HG03521 (cell line): ENCODE measurements at regions not wholly inside any gene's neighbourhood (a gene's known extent, or its start where the extent isn't known, plus 50 kb on each side); places are given as distances from the start of the nearest gene placed in this dataset.
"Not testable (repeated sequence)": the region's sequence is repeated elsewhere in the genome, so short reads cannot be mapped to it uniquely, and the experiment has no call there.

Experiments used
- ATAC-seq: cut with Tn5 transposase; IDR thresholded peaks from one replicate; pipeline ENCODE4 v1.9.1; 2021; ENCODE audit warnings: mild to moderate bottlenecking, moderate library complexity; ENCODE audit not compliant: unreplicated experiment

DNA sequence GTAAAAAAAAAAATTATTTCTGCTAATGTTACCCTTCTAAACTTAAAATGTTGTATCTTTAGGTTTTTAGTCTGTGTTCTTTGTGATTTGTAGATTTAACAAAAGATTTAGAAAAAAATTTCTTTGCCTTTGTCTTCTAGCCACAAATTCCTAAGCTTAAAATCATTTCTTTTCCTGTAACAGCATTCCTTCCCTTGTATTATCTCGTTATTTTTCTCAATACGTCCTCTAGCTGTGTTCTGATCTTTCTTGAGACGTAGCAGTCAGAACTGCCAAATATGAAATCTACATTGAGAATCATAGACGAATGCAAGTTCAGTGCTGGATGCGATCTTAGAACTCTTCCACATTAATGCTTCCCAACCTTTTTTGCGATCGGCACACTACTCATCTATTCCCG is 283.1 kb downstream of the UTRN start:
- ATAC-seq: no peak

DNA sequence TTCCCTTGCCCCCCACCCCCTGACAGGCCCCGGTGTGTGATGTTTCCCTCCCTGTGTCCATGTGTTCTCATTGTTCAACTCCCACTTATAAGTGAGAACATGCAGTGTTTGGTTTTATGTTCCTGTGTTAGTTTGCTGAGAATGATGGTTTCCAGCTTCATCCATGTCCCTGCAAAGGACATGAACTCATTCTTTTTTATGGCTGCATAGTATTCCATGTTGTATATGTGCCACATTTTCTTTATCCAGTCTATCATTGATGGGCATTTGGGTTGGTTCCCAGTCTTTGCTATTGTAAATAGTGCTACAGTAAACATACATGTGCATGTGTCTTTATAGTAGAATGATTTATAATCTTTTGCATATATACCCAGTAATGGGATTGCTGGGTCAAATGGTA is 287.4 kb downstream of the UTRN start:
- ATAC-seq: not testable (repeated sequence)

DNA sequence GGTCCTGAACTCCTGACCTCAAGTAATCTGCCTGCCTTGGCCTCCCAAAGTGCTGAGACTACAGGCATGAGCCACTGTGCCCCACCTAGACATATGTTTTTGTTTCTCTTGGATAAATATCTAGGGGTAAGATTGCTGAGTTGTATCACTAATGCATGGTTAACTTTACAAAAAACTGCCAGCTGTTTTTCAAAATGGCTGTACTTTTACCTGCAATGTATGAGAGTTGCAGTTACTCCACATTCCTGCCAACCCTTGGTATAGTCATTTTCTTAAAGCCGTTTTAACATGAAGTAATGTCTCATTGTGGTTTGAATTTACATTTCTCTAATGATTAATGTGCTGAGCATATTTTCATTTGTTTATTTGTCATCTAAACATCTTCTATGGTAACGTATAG is 289.7 kb downstream of the UTRN start:
- no peak for ATAC-seq

DNA sequence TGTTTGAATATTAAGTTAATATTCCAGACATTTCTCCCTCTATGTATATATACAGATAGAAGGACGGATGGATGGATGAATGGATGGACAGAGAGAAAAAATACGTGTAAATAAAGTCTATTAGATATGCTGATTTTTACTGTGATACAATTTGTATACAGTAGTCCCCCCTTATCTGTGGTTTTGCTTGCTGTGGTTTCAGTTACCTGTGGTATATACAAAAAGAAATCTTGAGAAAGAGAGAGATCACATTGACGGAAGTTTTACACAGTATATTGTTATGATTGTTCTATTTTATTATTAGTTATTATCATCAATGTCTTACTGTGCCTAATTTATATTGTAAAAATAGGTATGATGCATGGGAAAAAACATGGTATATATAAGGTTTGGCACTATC is 290.2 kb downstream of the UTRN start:
- no peak for ATAC-seq

DNA sequence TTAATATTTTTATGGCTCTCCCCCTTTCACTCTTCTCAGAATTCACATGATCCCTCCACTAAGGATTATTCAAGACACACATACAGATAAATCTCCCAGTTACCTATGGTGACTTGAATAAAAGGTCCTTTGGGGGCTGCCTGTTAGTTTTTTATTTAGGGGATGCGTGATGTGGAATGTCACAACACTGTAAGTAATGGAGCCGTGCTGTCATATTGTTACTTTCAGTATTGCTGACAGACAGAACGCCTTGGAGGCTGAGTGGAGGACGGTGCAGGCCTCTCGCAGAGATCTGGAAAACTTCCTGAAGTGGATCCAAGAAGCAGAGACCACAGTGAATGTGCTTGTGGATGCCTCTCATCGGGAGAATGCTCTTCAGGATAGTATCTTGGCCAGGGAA is 291.7 kb downstream of the UTRN start:
- ATAC-seq: no peak

DNA sequence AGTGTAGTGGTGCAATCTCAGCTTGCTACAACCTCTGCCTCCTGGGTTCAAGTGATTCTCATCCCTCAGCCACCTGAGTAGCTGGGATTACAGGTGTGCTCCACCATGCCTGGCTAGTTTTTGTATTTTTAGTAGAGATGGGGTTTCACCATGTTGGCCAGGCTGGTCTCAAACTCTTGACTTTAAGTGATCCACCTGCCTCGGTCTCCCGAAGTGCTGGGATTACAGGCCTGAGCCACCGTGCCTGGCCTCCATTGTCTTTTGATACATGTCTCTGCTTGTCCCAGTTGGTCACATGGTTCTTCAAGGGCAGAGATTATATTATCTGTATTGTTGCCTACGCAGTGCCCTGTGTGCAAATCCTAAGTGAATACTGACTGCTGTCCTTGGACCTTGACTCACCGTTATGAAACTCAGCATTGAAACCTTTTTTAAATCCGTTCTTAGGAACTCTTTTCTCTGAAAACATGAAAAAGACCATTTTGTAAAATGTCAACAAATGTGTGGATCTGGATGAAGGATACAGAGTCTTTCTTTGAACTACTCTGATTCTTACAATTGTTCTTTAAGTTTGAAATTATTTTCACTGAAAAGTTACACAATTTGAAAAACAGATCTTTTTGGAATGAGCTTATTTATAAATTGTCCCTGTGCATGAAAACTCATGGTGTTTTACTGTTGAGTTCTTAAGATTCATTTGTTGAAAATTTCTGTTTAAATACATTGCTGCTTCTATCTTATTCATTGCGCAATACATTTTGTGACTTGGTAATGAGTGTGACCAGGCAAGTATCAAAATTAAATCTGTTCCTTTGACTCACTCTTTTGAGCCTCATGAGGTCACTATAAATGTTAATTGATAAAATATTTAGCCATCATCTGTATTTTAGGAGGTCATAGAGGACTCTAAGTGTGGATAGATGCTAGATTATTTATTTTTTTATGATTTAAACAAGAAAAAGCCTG is 293.5 kb downstream of the UTRN start:
- no peak for ATAC-seq

DNA sequence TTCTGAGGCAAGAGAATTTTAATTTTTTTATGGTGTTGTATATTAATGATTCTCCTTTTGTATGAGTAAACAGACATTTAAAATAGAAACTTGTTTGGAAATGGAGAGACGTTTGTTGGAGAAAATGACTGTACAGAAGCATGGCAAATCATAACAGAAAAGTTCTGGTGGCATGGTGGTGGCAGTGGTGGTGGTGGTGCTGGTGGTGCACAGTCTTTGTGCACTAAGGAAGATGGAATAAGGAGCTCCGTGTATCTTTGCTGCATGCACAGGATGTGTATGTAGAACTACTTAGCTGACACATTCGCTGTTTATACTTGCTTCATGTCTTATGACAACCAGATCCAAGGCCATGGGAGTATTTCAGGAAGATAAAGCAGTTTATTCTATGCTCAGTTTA is 294.9 kb downstream of the UTRN start:
- ATAC-seq: no peak

DNA sequence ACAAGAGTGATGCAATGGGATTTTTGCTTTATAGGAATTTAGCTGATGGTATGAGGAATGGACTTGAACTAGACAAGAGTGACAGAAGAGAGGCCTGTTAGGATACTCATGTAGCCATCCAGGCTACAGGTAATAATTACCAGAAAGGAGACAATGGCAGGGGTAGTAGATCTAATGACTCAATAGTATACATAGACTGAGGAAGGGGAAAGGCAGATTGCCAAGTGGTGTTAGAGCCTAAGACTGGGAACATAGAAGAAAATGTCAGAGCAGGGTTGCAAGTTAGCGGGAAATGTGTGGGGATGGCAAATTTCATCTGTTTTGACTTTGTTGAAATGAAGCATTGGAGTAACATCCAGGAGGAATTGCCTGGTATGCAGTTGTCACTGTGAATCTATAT is 295.6 kb downstream of the UTRN start:
- no peak for ATAC-seq

DNA sequence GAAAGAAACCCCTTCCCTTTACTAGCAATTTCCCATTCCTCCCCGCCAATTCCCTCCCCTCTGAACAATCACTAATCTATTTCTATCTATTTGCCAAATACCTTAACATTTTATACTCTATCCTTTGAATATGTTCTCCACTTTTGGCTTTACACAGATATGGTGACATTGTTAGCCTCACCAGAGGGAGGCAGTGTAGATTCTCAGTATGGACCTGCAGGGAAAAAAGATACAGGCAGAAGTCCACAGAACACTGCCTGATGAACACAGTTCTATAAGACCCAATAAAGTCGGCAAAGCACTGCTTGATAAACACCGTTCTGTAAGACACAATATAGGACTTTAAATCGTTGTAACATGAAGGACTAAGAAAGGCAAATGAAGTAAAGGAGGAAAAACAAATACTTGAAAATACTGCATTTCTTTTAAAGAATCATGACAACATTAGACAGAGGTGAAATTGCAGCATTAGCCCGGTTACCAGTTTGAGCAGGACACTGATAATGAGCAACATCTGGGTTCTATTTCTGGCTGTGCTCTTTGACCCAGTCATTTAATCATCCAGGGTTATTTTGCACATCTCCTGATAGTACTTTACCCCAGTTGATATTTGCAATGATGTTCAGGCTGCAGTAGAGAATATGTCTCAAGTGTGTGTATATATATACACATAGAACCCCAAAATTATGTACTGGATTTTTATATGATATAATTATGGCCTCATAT is 296.8 kb downstream of the UTRN start:
- ATAC-seq: no peak

DNA sequence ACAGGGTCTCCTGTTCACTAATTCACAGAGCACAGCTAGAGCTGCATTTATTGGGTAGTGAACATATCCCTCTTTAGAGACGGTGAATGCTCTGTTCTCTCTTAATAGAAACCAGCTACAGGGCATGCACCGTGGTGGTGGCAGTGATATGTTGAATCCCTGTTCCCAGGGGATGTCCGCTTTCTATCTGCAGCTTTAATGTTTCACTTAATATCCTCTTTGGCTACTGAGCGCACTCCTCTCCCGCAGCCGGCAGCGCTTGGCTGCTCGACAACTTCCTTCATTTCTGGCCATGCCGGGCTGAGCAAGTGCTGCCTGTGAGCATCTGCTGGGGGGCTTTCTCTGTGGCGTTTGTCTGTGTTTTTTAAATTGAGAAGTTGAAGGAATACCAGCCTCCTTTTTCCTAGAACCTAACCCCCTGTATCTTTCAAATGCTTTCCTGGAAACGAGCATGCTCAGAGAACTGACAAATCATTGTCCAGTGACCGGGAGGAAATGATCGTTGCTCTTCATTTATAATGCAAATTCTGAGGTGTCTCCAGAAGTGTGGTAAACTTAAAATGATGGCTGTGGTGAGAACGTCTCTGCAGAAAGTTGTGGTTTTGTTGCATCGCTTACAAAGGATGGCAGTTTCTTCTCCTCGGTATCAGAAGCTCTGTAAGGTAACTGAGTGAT is 297.9 kb downstream of the UTRN start:
- peak; percentile 89 for ATAC-seq

DNA sequence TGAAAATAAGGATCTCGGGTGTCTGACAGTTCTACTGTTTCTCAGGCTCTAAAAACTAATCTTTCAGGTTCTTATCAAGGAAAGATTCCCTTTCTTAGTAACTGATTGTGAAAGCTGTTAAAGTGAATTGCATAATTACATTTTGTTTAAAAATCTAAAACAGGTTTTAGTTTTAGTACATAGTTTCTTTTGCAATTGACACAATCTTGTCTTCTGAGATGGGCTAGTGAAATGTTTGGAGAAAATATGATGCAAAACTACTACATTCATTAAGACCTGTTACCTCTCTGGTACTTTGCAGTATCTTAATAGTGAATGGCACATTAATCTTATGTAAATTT is 298.4 kb downstream of the UTRN start:
- ATAC-seq: no peak

DNA sequence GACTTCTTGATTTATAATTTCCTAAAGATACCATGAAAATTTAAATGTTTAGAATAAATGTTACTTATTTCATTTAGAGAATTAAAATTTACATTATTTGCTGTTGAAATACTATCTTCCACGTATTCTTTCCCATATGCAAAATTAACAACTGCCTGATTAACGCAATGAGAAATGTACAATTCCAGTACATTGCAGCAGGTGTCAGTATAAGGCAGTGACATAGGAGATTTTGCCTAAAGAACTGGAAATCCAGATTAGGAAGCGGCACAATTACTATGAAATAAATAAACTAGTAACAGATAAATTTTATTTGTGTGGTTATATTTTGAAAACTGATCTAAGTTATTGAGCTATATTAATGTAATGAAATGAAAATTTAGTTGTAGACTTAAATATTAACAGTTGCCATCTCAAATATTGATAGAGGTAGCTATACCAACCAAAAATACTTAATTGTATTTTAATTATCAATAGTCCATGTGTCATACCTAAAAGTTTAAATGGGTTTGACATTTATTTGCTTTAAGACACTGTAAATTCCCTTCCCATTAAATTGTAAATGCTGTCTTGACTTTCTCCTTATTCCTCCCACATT is 300.2 kb downstream of the UTRN start:
- no peak for ATAC-seq

DNA sequence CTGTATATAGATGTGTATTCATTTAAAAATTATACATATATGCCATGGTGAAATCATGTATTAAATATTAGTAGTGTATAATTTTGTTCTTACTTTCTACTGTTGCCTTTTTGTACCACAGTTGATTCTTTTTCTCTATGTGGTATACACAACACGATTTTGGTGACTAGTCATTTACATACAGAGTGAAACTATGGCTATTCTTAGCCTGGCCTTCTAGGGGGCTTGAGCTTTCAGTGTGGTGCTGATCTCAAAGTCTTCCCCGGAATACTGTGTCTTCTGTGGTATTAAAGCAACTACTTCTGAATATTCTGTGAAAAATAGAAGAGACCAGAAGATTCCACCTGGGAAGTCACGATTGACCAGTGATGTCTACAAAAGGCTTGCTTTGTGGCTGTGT is 301.9 kb downstream of the UTRN start:
- ATAC-seq: peak; percentile 25

DNA sequence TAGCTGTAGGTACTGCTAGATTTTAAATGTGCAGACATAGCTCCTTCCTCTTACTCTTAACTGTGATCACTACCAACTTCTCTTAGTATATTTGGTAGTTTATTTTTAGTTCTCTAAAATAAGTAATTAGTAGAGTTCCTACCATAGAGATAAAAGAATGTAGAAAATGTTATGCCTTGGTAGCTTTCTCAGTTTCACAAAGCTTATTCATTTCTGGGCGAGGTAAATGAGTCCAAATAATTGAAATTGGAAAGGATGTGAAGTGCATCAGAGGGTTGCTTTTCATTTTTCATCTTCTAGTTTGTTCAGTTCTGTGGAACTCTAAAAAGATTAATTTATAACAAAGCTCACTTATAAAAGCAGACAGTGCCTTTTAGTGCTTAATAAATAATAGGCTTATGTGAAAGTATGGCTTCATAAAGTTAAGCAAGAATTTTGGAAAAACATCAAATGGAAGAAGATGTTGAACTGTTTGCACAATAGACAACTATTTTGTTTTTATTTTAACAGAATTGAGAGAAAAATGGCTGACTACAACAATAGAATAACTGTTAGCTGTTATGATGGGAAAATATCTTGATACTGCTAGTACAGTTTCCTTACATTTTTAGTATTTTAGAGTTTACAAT is 303.7 kb downstream of the UTRN start:
- ATAC-seq: peak; percentile 85

DNA sequence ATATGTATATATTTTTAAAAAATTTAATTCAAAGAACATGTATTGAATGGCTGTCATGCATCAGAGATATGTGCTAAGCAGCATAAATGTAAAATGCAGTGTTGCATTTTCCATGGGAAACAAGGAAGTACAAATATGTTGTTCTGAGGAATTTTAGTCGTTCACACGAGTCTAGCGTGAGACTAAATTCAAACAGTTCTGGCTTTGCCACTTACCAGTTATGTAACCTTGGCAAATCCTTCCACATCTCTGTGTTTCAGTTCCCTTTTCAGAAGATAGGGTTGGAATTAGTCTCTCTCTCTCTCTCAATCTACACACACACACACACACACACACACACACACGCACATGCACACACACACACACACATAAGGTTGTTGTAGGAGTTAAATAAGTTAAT is 305.4 kb downstream of the UTRN start:
- no peak for ATAC-seq

DNA sequence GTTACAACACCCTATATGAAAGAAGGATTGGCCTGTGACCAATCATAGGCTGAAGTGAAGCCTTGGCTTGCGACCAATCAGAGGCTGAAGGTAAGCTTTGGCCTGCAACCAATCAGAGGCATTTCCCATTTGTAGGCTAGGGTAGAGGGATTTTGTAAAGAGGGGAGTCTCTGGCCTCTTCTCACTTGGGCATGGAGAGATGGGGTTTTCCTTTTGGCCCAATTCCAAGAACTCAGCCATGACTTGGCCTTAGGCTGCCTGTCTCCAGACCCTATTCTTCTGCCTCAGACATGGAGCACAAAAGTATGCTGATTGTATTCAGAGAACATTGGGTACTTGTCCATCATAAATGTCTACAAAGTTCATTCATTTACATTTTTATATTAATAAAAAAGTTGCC is 308.3 kb downstream of the UTRN start:
- no peak for ATAC-seq

DNA sequence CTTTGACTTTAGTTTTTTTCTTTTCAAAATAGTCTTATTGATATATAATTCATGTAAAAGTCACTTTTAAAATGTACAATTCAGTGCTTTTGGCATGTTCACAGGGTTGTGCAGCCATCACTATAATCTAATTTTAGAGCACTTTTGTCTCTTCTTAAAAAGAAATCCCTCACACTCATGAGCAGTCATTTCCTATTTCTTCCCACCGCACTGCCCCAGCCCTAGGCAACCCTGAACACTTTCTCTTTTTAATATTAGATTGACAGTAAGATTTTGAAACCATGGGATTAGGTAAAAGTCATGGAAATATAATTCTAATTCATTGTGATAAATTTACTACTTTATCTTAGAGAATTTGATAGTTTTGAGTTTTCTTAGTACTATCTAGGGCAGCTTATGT is 309.4 kb downstream of the UTRN start:
- ATAC-seq: no peak

DNA sequence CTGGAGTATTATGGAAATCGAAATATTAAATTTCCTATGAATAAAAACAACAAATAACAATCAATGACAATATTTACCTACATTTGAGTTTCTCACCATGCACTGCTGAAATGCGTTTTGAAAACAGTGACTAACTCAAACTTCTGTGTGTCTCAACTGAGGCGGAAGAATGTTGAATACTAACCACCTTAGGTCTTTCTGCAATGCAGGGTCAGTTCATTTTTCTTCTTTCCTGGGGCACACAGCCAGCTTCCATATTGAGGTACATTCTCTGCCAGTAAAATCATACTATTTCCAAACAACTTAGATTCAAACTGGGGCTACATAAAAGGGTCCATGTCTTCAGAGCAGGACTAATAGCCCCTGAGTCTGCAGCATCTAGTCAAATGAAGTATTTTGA is 310.1 kb downstream of the UTRN start:
- no peak for ATAC-seq

DNA sequence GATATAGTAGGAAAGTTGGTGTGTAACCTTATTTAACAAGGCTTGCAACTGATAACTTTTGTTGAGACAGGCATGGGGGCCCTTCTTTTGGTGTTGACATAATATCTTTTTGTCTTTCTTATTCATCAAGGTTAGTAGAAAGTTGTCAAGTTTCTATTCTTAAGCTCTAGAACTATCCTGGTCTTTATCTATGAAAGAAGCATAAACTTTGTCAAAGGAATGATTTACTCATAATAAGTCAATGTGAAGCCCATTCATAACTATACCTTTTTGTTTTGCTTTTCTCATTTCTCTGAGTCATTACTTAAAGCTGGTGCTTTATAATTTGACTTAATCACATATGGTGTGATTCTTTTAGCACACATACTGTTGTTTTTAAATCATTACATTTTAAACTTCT is 312.4 kb downstream of the UTRN start:
- ATAC-seq: no peak

DNA sequence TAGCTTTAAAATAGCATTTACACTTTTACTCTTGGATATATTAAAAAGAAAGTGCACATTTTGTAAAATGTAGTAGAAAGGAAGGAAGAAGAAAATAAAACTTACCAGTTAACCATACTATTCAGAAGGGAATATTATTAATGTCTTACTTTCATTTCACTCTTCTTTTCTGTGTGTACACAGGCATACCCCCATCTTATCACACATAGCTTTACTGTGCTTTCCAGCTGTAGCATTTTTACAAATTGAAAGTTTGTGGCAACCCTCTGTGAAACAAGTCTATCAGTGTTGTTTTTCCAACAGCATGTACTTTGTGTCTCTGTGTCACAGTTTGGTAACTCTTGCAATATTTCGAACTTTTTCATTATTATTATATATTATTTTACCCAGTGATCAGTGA is 314.5 kb downstream of the UTRN start:
- no peak for ATAC-seq

DNA sequence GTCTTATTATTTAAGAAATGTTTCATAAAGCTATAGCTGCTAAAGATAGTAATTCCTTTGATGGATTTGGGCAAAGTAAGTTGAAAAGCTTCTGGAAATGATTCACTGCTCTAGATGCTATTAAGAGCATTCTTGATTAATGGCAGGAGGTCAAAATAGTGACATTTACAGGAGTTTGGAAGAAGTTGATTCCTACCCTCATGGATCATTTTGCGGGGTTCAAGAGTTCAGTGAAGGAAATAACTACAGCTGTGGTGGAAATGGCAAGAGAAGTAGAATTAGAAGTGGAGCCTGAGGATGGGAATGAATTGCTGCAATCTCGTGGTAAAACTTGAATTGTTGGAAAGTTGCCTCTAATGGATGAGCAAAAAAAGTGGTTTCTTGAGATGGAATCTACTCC is 316.1 kb downstream of the UTRN start:
- ATAC-seq: no peak
